Hepatocyte (in vitro differentiated cells): ENCODE measurements at regions not wholly inside any gene's neighbourhood (a gene's known extent, or its start where the extent isn't known, plus 50 kb on each side); places are given as distances from the start of the nearest gene placed in this dataset.

Experiments
- CTCF ChIP-seq: fragments of 200-600 bp; sonication (generic); IDR thresholded peaks from 2 replicates; pipeline ENCODE4 v1.5.1; 2016; ENCODE audit warnings: antibody characterized with exemption, mild to moderate bottlenecking; ENCODE audit not compliant: poor library complexity
- EZH2 ChIP-seq: fragments of 200-600 bp; sonication (generic); IDR thresholded peaks from 2 replicates; pipeline ENCODE4 v1.6.1; 2016; ENCODE audit warnings: antibody characterized with exemption, mild to moderate bottlenecking, borderline replicate concordance
- EZH2phosphoT487 ChIP-seq: fragments of 200-600 bp; sonication (generic); IDR thresholded peaks from one replicate; pipeline ENCODE4 v1.6.1; 2018; ENCODE audit warnings: antibody characterized with exemption, mild to moderate bottlenecking, low read depth, moderate library complexity; ENCODE audit not compliant: unreplicated experiment, severe bottlenecking

- TF ChIP-seq CTCF (no peak), EZH2 (no peak), EZH2phosphoT487 (no peak)
These were observed 270.8 kb upstream of the DCC start for GRCh38 chr18:52069201-52069600.
